HG03558 (cell line): ENCODE measurements at regions not wholly inside any gene's neighbourhood (a gene's known extent, or its start where the extent isn't known, plus 50 kb on each side); places are given as distances from the start of the nearest gene placed in this dataset.
"Not testable (repeated sequence)": the region's sequence is repeated elsewhere in the genome, so short reads cannot be mapped to it uniquely, and the experiment has no call there.

Experiments
- ATAC-seq: cut with Tn5 transposase; IDR thresholded peaks from one replicate; pipeline ENCODE4 v1.9.1; 2021; ENCODE audit warnings: moderate number of reproducible peaks; ENCODE audit not compliant: unreplicated experiment; ENCODE audit errors: extremely low read depth

DNA sequence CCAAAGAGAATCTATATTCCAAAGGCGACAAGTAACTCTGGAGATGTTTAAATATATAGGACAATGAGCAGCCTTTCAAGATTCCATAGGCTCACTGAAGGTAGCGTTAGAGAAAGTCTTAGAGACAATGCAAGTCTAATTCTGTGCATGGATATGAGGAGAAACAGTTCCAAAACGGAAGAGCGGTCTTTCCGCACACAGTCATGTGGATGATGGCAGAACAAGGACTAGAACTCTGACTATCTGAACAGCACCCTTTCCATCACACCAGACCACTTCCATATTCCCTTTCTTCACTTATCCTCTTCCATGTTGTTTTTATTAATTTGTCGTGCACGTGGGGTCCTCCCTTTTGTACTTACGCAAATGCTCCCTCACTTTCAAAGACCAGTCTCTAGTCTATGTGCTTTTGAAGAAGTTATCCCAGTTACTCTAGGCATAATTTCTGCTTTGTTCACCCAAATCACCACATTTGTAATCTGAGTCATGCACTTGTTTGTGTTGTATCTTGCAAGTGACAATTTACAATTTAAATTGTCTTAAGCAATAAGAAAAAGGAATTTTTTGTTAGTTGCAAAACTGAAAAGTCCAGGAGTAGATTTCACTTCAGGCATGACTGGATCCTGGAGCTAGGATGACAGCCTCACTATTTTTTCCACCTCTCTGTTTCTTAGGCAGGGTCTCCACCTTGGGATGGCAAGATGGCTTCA is 116.0 kb upstream of the ADRA1B start:
- no peak for ATAC-seq

DNA sequence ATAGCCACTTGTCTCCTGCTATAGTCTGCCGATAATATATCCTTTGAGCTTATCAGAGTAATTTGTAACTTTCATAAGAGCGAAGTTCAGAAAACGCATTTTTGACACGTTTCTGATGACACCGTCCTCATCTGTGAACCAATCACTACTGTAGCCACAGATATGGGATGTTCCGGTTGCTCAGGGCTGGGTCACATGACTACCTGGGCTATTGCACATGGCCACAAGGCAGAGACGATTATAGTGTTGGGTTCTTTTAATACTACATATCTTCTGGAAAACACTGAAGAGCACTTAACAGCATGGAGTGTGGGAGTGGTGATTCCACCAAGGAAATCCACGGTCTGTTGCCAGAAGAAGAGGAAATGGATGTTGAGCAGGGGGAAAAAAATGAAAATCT is 115.0 kb upstream of the ADRA1B start:
- no peak for ATAC-seq

DNA sequence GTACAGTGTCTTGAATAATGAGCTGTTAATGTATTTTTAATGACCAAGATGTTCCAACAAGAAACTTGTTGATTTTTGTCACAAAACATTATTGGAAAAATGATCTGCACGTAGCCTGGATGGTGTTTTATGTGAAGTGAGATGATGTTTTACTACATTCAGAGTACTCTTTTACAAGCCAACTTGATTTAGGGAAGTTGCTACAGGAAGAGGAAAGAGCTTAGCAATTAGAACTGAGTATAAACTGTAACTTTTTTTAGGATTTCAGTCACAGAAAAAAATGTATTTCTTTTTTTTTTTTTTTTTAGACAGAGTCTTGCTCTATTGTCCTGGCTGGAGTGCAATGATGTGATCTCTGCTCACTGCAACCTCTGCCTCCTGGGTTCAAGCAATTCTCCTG is 113.6 kb upstream of the ADRA1B start:
- no peak for ATAC-seq

DNA sequence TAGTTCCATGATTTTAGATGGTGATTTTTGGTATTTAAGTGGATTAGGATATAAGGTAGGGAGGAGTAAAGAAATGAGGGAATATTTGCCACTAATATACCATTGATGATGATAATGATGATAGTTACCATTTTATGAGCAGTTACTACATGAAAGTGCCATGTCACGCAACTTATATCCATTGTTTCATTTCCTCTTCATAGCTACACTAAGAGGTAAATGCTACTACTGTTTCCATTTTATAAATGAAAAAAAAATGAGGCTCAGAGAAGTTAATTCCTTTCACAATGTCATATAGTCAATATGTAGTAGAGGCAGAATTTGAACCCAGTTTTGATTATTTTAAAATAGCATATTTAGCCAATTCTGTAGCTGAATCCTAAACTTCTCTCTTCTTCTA is 112.2 kb upstream of the ADRA1B start:
- ATAC-seq: no peak

DNA sequence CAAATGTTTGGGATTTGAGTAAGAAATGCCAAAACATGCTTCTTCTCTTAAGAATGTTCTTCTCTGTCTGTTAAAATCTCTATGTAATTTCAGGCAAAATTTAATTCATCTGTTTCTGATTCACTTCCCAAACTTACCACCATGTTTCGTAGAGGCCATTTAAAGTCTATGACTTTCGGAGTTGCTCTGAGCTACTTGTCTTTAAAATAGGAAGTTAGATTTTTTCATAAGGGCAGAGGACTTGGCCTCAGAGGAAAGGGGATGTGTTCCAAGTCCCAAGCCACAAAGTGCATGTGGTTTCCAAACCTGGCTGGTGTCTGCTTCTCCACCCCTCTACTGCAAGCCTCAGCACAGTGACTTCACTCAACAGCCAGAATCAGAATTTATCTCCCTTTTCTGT is 111.3 kb upstream of the ADRA1B start:
- ATAC-seq: no peak

DNA sequence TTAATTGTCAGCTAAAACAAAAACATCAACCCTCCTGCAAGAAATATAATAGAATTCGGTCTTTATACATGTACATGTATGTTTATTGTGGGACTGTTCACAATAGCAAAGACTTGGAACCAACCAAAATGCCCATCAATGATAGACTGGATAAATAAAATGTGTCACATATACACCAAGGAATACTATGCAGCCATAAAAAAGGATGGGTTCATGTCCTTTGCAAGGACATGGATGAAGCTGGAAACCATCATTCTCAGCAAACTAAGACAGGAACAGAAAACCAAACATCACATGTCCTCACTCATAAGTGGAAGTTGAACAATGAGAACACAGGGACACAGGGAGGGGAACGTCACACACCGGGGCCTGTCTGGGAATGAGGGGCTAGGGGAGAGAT is 109.1 kb upstream of the ADRA1B start:
- ATAC-seq: not testable (repeated sequence)

DNA sequence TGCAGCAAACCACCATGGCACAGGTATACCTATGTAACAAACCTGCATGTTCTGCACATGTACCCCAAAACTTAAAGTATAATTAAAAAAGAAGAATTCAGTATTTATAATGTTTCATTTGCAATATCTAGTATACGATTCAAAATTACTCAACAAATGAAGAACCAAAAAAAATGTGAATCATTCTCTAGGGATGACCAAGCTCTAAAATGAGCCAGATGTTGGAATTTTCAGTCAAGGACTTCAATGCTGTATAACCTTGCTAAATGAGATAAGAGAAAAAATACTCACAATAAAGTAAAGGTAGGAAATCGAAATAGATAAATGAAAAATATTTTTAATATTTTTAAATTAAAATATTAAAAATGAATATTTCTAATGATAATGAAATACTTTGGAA is 108.7 kb upstream of the ADRA1B start:
- ATAC-seq: no peak

DNA sequence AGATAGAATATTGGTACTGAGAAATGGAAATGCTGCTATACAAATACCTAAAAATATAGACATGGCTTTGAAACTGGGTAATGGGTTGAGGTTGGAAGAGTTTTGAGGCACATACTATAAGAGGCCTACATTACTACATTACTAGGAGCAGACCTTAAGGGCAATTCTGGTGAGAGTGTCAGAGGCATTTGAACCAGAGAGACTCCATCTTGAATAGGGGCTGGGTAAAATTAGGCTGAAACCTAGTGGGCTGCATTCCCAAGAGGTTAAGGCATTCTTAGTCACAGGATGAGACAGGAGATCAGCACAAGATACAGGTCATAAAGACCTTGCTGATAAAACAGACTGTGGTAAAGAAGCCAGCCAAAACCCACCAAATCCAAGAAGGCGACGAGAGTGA is 104.6 kb upstream of the ADRA1B start:
- ATAC-seq: no peak

DNA sequence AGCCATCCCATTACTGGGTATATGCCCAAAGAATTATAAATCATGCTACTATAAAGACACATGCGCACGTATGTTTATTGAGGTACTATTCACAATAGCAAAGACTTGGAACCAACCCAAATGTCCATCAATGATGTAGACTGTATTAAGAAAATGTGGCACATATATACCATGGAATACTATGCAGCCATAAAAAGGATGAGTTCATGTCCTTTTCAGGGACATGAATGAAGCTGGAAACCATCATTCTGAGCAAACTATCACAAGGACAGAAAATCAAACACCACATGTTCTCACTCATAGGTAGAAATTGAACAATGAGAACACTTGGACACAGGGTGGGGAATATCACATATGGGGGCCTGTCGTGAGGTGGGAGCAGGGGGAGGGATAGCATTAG is 103.5 kb upstream of the ADRA1B start:
- not testable (repeated sequence) for ATAC-seq

DNA sequence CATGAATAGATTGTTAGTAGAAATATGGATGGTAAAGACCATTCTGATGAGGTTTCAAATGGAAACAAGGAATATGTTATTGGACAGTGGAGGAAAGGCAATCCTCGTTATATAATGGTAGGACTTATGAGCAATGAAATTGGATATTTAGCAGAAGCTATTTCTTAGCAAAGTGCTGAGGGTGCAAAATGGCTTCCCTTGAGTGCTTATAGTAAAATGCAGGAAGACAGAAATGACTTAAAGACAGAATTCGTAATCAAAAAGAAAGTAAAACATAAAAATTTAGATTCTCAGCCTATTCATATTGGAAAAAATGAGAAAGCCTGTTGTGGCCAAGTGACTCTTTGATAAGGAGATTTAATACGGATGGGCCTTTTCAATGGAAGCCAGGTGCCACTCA is 102.1 kb upstream of the ADRA1B start:
- no peak for ATAC-seq

DNA sequence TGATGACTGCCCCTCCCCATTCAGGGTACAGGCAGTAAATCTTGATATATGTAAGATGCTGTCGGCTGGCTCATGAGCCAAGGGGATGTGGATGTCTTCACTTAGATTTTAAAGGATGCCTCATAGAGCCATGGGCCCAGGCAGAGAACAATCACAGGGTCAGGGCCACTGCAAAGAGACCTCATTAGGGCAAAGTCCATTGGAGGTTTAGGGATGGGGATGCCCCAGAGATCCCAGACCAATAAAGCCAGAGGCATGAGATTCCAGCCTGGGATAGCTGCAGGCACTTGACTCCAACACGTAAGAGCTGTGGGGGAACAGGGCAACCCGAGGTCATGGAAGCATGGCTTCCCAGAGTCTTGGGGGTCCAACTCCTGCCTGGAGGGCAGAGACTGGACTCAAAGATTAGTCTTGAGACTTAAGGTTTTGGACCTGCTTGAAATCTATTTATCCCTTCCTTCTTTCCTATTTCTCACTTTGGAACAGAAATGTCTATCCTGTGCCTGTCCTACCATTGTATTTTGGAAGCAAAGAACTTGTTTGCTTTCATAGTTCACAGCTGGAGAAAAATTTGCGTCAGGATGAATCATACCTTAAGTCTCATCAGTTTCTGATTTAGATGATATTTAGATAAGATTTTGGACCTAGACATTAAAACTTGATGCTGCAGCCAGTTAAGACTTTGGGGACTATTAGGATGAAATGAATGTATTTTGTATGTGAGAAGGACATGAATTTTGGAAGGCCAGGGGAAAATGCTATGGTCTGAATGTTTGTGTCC is 101.3 kb upstream of the ADRA1B start:
- ATAC-seq: no peak

DNA sequence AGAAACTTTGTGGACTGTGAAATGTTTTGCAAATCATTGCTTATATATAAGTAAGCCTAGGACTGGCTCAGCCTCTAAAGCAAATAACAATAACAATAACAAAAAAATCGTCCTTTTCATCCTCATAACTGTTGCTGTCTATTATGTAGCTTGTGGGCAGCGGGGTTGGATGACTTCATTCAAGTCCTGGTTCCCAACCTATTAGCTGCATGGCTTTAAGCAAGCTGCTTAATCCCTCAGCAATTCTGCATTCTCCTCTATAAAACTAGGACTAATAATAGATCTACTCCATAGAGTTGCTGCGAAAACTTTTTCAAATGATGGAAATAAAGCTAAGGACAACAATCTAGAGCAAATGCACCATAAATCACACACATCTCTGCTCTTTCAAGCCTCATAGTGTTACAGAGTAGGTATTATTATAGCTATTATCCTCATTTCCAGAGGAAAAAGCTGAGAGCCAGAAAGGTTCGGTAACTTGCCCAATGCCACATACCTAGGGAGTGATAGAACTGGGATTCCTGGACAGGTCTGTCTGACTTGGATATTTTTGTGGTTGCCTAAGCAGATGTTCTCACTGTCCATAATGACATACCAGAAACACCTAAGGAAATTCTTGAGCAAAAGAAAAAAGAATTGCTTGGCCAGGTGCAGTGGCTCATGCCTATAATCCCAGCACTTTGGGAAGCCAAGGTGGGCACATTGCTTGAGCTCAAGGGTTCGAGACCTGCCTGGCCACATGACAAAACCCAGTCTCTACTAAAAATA is 98.8 kb upstream of the ADRA1B start:
- no peak for ATAC-seq

DNA sequence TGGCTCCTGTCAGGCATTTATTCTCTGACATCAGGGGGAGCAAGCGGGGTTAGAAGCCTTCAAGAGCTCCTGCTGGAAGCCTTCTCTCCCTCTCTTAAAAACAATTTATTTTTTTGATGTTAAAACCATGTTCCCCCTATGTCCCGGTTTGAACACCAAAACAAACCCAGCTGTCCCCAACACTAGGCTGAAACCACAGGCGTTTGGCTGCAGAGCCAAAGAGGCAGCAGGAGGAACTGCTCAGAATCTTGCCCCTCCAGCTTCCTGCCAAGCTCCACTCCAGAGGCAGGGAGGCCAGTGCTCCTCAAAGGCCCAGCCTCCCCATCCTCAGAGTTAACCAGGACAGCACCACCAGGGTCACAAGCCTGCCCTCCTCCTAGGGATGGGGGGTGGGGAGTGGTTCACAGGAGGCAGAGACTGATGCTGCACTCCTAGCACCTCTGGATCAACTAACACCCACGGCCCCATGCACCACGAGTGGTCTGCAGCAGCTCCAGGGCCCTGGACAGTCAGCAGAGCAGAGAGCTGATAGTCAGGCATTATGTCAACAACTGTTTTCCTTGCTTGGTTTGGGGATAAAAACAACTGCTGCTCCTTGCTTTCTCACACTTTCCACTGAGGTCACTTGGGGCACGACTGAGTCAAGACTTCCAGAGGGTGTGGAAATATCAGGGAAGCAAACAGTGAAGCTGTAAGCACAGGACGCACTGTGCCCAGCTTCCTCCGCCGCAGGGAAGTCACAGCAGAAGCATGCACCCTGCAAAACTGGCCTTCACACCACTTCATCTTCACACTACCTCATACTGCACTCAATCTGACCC is 96.5 kb upstream of the ADRA1B start:
- no peak for ATAC-seq

DNA sequence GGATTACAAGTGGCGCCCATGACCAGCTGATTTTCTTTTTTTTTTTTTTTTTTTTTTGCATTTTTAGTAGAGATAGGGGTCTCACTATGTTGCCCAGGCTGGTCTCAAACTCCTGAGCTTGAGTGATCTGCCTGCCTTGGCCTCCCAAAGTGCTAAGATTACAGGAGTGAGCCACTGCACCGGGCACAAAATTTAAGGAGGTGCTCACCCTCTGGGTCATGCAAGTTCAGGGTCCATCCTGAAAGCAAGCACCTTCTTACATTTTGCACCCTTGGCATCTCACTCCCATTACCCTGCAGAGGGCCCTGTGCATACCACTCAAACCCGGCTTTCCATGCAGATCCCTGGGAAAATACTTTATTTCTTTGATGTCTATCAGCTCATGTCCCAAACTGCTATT is 95.6 kb upstream of the ADRA1B start:
- ATAC-seq: no peak

DNA sequence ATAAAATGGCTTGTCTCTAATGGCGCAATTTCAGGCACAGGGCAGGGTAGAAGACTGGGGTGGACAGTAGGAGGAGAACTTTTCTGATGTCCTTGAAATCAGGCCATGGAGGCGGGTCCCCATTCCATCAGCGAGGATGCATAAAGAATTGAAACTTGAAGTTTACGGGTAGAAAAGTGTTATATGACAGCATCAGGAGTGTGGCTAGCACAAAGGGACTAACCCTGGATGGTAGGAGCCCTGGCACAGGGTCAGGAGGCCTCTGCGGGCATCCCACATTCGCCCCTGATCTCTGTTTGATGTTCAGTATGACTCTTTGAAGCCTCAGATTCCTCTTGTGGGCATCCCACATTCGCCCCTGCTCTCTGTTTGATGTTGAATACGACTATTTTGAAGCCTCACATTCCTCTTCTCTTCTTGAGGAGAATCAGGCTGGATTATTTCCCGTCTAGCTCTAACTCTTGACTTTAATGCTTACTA is 94.8 kb upstream of the ADRA1B start:
- no peak for ATAC-seq

DNA sequence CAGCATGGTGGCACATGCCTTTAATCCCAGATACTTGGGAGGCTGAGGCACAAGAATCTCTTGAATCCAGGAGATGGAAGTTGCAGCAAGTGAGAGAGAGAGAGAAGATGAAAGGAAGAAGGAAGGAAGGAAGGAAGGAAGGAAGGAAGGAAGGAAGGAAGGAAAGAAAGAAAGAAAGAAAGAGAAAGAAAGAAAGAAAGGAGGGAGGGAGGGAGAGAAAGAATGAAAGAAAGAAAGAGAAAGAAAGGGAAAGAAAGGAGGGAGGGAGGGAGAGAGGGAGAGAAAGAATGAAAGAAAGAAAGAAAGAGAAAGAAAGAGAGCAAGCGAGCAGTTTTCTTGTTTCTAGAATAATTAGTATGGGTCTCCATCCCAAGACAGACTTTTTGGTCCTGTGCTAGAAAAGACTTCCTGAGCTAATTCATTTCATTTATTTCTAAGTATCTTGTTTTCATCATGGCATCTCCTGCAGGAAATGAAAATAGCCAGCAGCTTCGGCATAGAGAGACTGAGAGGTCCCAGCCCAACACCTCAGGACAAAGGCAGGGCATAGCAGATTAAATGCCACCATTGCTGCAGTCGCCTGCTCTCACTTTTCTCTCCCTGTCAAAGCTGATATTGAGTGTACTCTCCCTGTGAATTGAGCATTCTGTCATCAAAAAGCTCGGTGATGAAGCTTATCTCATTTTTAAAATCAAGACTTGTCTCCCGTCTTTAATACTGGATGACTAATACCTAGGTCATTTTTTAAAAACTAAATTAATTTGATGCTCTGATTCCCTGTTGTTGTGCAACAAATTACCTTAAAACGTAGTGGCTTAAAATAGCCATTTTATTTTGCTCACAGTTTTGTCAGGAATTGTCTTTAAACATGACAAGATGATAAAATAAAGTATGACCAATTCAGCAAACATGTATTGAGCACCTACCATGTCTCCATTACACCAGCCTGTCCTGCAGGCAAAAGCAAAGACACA is 91.8 kb upstream of the ADRA1B start:
- ATAC-seq: no peak

DNA sequence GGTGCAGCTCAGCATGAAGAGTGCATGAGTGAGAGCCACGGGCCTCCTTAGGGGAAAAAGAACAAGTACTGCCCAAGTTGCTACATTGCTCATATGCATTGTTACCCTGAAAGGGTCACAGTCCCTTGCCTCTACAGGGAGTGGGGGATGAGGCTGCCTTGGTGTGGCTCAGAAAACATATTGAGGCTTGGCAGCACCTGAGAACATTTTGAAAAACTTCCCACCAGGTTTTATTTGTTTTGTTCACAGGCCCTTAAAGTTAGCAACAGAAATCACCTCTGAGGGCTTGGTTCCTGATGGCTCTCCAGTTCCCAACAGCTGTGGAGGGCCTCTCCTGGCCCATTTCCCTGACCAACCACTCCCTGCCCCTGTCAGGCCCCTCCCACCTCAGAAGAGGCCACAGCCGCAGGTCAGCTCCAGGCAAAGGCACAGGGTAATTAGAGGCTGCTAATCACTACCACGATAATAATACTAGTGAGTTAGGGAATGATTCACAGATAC is 90.7 kb upstream of the ADRA1B start:
- no peak for ATAC-seq

DNA sequence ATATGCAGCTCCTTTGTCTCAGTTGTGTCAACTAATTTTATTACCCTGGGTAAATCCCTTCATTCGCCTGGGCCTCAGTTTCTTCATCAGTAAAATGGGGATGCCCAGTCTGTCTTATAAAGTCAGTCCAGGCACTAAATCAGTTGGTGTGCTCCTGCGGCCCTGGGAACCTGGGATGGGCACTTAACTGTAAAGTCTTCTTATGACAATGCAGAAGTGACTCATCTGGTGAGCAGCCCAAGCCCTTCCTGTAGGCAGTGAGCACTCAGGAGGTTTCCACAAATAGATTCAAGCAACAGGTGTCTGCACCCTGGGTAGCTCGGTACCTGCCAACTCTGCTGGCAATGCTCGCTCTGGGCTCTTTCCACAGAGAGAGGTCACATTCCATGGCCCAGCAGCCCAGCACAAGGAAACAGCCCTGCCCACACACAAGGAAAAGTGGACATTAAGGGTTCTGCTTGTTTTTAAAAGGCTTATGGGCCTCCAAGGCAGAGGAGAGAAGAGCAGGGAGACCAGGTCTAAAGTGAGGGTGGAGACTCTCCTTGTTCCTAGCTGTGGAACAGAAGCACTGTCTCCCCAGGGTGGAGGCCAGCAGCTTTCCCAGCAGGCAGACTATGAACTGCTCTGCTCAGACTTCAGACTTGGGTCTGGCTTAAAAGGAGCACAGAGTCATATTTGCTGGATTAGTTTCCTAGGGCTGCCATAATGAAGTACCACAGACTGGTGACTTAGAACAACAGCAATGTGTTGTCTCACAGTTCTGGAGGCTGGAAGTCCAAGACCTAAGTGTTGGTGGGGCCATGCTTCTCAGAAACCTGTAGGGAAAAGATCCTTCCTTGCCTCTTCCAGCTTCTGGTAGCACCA is 89.7 kb upstream of the ADRA1B start:
- ATAC-seq: peak; percentile 95
